Epithelial cell of proximal tubule (primary cell): ENCODE measurements at regions not wholly inside any gene's neighbourhood (a gene's known extent, or its start where the extent isn't known, plus 50 kb on each side); places are given as distances from the start of the nearest gene placed in this dataset.

ENCODE experiments used
- DNase-seq: peaks from one replicate; pipeline ENCODE4 v3.0.0-alpha.2; 2011; ENCODE audit warnings: low read depth
- H3K4me3 ChIP-seq: 2 replicates; pipeline ENCODE4 v1.5.1; 2011; ENCODE audit warnings: low read depth, mild to moderate bottlenecking, low read length
- CTCF ChIP-seq: conservative IDR thresholded peaks from 2 replicates; pipeline ENCODE4 v1.5.1; 2012; ENCODE audit warnings: low read depth, mild to moderate bottlenecking, low read length

- no peak for TF ChIP-seq CTCF
Observed at GRCh38 chr16:6633456-6633855, 699.2 kb upstream of the RBFOX1 start.

GRCh38 chr16:6629110-6629509 lies 703.5 kb upstream of the RBFOX1 start:
- no peak for TF ChIP-seq CTCF
- no peak overlapping the region for H3K4me3 ChIP-seq
- no peak for DNase-seq

More at GRCh38 chr16:6633456-6633855, 699.2 kb upstream of the RBFOX1 start:
- DNase-seq, result no peak
- no peak overlapping the region for H3K4me3 ChIP-seq

- DNase-seq, result no peak
- H3K4me3 ChIP-seq, result no peak overlapping the region
- TF ChIP-seq CTCF, result no peak
Observed at GRCh38 chr16:6625606-6626005, 707.0 kb upstream of the RBFOX1 start.

GRCh38 chr16:6618874-6619273 lies 713.8 kb upstream of the RBFOX1 start:
- TF ChIP-seq CTCF, result no peak
- DNase-seq, result no peak
- no peak overlapping the region for H3K4me3 ChIP-seq

- no peak overlapping the region for H3K4me3 ChIP-seq
- no peak for DNase-seq
- no peak for TF ChIP-seq CTCF
Observed at GRCh38 chr16:6616746-6617145, 715.9 kb upstream of the RBFOX1 start.

- no peak for DNase-seq
- H3K4me3 ChIP-seq, result no peak overlapping the region
- no peak for TF ChIP-seq CTCF
Observed at GRCh38 chr16:6615636-6616035, 717.0 kb upstream of the RBFOX1 start.

GRCh38 chr16:6611535-6611934 lies 721.1 kb upstream of the RBFOX1 start:
- H3K4me3 ChIP-seq, result no peak overlapping the region
- TF ChIP-seq CTCF, result no peak
- DNase-seq, result no peak
